IMR-90 (cell line): ENCODE measurements at regions not wholly inside any gene's neighbourhood (a gene's known extent, or its start where the extent isn't known, plus 50 kb on each side); places are given as distances from the start of the nearest gene placed in this dataset.

Source experiments
- ATAC-seq: fragments of 200-7000 bp; cut with Tn5 transposase; 2 replicates; pipeline ENCODE4 v1.9.1; 2020; ENCODE audit warnings: low read depth, mild to moderate bottlenecking, moderate library complexity
- BruUV-seq: library from RNA; stranded (reverse); fragments of 400-500 nt; replicated peaks from 2 replicates; lab custom pipeline; 2021; lab: Mats Ljungman, UMichigan
- CTCF ChIA-PET: fragments of 300-600 bp; formaldehyde crosslinking; extraction: SDS; loops from one replicate; lab custom pipeline; 2021; ENCODE audit warnings: antibody characterized with exemption; lab: Yijun Ruan, JAX
- POLR2A ChIA-PET: fragments of 300-600 bp; sonication (Branson Sonifier 250); formaldehyde crosslinking; loops from one replicate; lab custom pipeline; 2022; ENCODE audit warnings: antibody characterized with exemption; ENCODE audit not compliant: unreplicated experiment; lab: Charles Lee
- DNase-seq: peaks from one replicate; pipeline ENCODE4 v3.0.0; 2013
- H2AFZ ChIP-seq: replicated peaks from 2 replicates; pipeline ENCODE3; 2013; ENCODE audit warnings: low read length, mild to moderate bottlenecking; ENCODE audit not compliant: poor library complexity
- H2AK5ac ChIP-seq: 2 replicates; pipeline ENCODE4 v1.6.1; 2013; ENCODE audit warnings: low read depth, low read length, inconsistent platforms
- H2AK9ac ChIP-seq: replicated peaks from 2 replicates; pipeline ENCODE3; 2013; ENCODE audit warnings: mild to moderate bottlenecking, low read depth, low read length, moderate library complexity; ENCODE audit not compliant: poor library complexity
- H2BK120ac ChIP-seq: 2 replicates; pipeline ENCODE4 v1.6.1; 2013; ENCODE audit warnings: low read depth, low read length, inconsistent platforms
- H2BK15ac ChIP-seq: 3 replicates; pipeline ENCODE4 v1.6.1; 2013; ENCODE audit warnings: low read depth, low read length, inconsistent platforms
- H2BK20ac ChIP-seq: 2 replicates; pipeline ENCODE4 v1.6.1; 2013; ENCODE audit warnings: low read depth, mild to moderate bottlenecking, inconsistent platforms, low read length, moderate library complexity
- H2BK5ac ChIP-seq: 2 replicates; pipeline ENCODE4 v1.6.1; 2013; ENCODE audit warnings: mild to moderate bottlenecking, low read depth, low read length, inconsistent platforms; ENCODE audit not compliant: poor library complexity, severe bottlenecking
- H3K14ac ChIP-seq: replicated peaks from 2 replicates; pipeline ENCODE4 v1.6.1; 2013; ENCODE audit warnings: low read depth, low read length, inconsistent platforms
- H3K18ac ChIP-seq: 2 replicates; pipeline ENCODE4 v1.6.1; 2013; ENCODE audit warnings: low read depth, low read length, control low read depth
- H3K23ac ChIP-seq: 2 replicates; pipeline ENCODE4 v1.6.1; 2013; ENCODE audit warnings: low read depth, low read length, inconsistent platforms
- H3K27ac ChIP-seq: 2 replicates; pipeline ENCODE4 v1.5.1; 2013; ENCODE audit warnings: mild to moderate bottlenecking, control low read depth, low read length; ENCODE audit not compliant: insufficient read depth
- H3K27me3 ChIP-seq: 2 replicates; pipeline ENCODE4 v1.6.1; 2013; ENCODE audit warnings: low read length; ENCODE audit not compliant: control insufficient read depth, insufficient read depth
- H3K36me3 ChIP-seq: 2 replicates; pipeline ENCODE4 v1.6.1; 2013; ENCODE audit warnings: low read length, mixed read lengths; ENCODE audit not compliant: control insufficient read depth, insufficient read depth
- H3K4ac ChIP-seq: 2 replicates; pipeline ENCODE4 v1.6.1; 2013; ENCODE audit warnings: low read depth, low read length, inconsistent platforms
- H3K4me1 ChIP-seq: 2 replicates; pipeline ENCODE4 v1.6.1; 2013; ENCODE audit warnings: low read length, mixed read lengths; ENCODE audit not compliant: control insufficient read depth, insufficient read depth
- H3K4me2 ChIP-seq: 2 replicates; pipeline ENCODE4 v1.6.1; 2013; ENCODE audit warnings: low read depth, mild to moderate bottlenecking, control low read depth, low read length, moderate library complexity
- H3K4me3 ChIP-seq: 2 replicates; pipeline ENCODE4 v1.5.1; 2013; ENCODE audit warnings: low read depth, mild to moderate bottlenecking, control low read depth, low read length, moderate library complexity; ENCODE audit not compliant: insufficient read depth
- H3K56ac ChIP-seq: 2 replicates; pipeline ENCODE4 v1.6.1; 2013; ENCODE audit warnings: low read length, inconsistent platforms; ENCODE audit not compliant: insufficient read depth; ENCODE audit errors: extremely low read depth
- H3K79me1 ChIP-seq, 2 experiments: 2 replicates each; pipeline ENCODE4 v1.6.1; 2013; ENCODE audit warnings: low read length in 2 of 2, inconsistent platforms in 1 of 2, low read depth in 1 of 2
- H3K9ac ChIP-seq: 2 replicates; pipeline ENCODE4 v1.6.1; 2013; ENCODE audit warnings: low read depth, low read length, control low read depth
- H3K9me1 ChIP-seq: 2 replicates; pipeline ENCODE4 v1.6.1; 2013; ENCODE audit warnings: low read length, inconsistent platforms; ENCODE audit not compliant: insufficient read depth
- H3K9me3 ChIP-seq: 2 replicates; pipeline ENCODE4 v1.6.1; 2013; ENCODE audit warnings: low read length; ENCODE audit not compliant: control insufficient read depth, insufficient read depth
- H4K20me1 ChIP-seq: 2 replicates; pipeline ENCODE4 v1.6.1; 2013; ENCODE audit warnings: low read length, inconsistent platforms; ENCODE audit not compliant: insufficient read depth
- H4K5ac ChIP-seq: 2 replicates; pipeline ENCODE4 v1.6.1; 2013; ENCODE audit warnings: mild to moderate bottlenecking, low read depth, low read length, control low read depth
- H4K8ac ChIP-seq, 2 experiments: 2 replicates each; pipeline ENCODE4 v1.6.1; 2013; ENCODE audit warnings: low read depth in 2 of 2, low read length in 2 of 2, control low read depth in 1 of 2, inconsistent platforms in 1 of 2
- H4K91ac ChIP-seq: 2 replicates; pipeline ENCODE4 v1.6.1; 2013; ENCODE audit warnings: low read depth, low read length, inconsistent platforms; ENCODE audit not compliant: insufficient read depth
- CEBPB ChIP-seq: IDR thresholded peaks from 2 replicates; pipeline ENCODE4 v1.6.1; 2012; ENCODE audit warnings: low read depth, low read length, improper control_type of control experiment
- CHD1 ChIP-seq: IDR thresholded peaks from 2 replicates; pipeline ENCODE4 v1.6.1; 2012; ENCODE audit warnings: low read depth, low read length, improper control_type of control experiment
- MAFK ChIP-seq: IDR thresholded peaks from 2 replicates; pipeline ENCODE4 v1.6.1; 2012; ENCODE audit warnings: low read depth, low read length, improper control_type of control experiment
- MXI1 ChIP-seq: IDR thresholded peaks from 2 replicates; pipeline ENCODE4 v1.6.1; 2012; ENCODE audit warnings: low read depth, mild to moderate bottlenecking, low read length, moderate library complexity, borderline replicate concordance
- NFE2L2 ChIP-seq: fragments of 150-350 bp; IDR thresholded peaks from 2 replicates; pipeline ENCODE4 v1.6.1; 2016; ENCODE audit warnings: low read depth, mild to moderate bottlenecking, low read length
- RAD21 ChIP-seq: IDR thresholded peaks from 2 replicates; pipeline ENCODE4 v1.6.1; 2012; ENCODE audit warnings: low read length, improper control_type of control experiment
- RCOR1 ChIP-seq: IDR thresholded peaks from 2 replicates; pipeline ENCODE4 v1.6.1; 2012; ENCODE audit warnings: mild to moderate bottlenecking, low read length, improper control_type of control experiment; ENCODE audit not compliant: insufficient replicate concordance
- RFX5 ChIP-seq: IDR thresholded peaks from 2 replicates; pipeline ENCODE4 v1.8.0; 2012; ENCODE audit warnings: low read depth, mild to moderate bottlenecking, low read length, moderate library complexity
- WGBS, 2 experiments: methylation state at CpG; one replicate each; pipeline versions ENCODE4 v1.1.5 to v1.1.7; 2013; ENCODE audit warnings: missing lambda C conversion rate in 2 of 2; ENCODE audit not compliant: insufficient read length in 1 of 2; ENCODE audit errors: extremely low coverage in 2 of 2; 5-methylcytosine and 5-hydroxymethylcytosine counted together
- dilution Hi-C: fragments of 300-500 bp; cut with HindIII; formaldehyde crosslinking; loops from one replicate; pipeline ENCODE4 v1.14.3; 2018; ENCODE audit warnings: low sequenced_read_pairs; ENCODE audit not compliant: unreplicated experiment
- in situ Hi-C: fragments of 300-500 bp; cut with MboI; formaldehyde crosslinking; loops from 3 replicates; pipeline ENCODE4 v1.14.3; 2019; ENCODE audit warnings: low sequenced_read_pairs, inconsistent platforms, mixed read lengths
- intact Hi-C: fragments of 100-400 bp; cut with micrococcal nuclease; formaldehyde crosslinking; loops from 2 replicates; pipeline ENCODE4 v1.10.0; 2022
- TF ChIP-seq, protein P1 (sequence below): conservative IDR thresholded peaks from 2 replicates; pipeline ENCODE4 v1.5.1; 2012; ENCODE audit warnings: mild to moderate bottlenecking, low read depth, low read length, improper control_type of control experiment

DNA sequence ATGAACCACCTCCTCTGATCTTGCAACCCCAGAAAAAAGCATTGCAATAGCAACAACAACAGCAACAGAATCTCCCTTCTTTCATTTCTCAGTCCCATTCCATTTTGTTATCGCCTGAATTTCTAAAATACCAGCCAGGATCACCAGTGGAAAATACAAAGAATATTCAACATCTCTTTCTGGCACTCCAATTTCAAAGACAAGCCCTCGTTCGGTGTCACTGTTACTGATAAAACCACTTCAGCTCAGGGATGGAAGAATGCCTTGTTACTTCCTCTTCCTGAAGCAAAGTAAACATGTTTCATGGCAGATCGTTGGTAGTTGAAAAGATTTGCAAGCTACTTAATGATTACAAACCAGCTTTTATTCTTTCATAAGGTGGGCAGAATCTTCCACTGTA is 94.0 kb upstream of the SPTLC3 start:
- Histone ChIP-seq H2AFZ (no peak overlapping the region), H3K79me1 (no peaks in the 10 kb centered on the region), H3K4ac (no peak overlapping the region), H3K56ac (no peak overlapping the region), H4K5ac (no peak overlapping the region), H4K91ac (no peak overlapping the region), H3K9me1 (no peaks in the 10 kb centered on the region), H3K23ac (no peak overlapping the region), H2AK9ac (no peak overlapping the region), H2AK5ac (no peak overlapping the region), H2BK20ac (no peak overlapping the region), H2BK15ac (no peak overlapping the region), H3K27me3 (peaks cover 4% of the 10 kb centered on the region; the same call in 1 of the 2 replicates), H3K14ac (no peak overlapping the region), H3K4me1 (no peaks in the 10 kb centered on the region), H3K9ac (no peak overlapping the region), H3K27ac (no peak overlapping the region), H4K20me1 (no peaks in the 10 kb centered on the region), H3K4me3 (no peak overlapping the region), H3K18ac (no peak overlapping the region), H3K36me3 (no peaks in the 10 kb centered on the region), H3K9me3 (no peaks in the 10 kb centered on the region), H2BK120ac (no peak overlapping the region), H3K4me2 (no peak overlapping the region), H4K8ac (no peak overlapping the region), H2BK5ac (no peak overlapping the region)
- ChIA-PET POLR2A (no interaction called here), CTCF (no interaction called here)
- intact Hi-C loops = no loop called here
- no TSS peak for BruUV-seq
- DNase-seq (no peak), ATAC-seq (no peak)
- TF ChIP-seq CEBPB (no peak), RAD21 (no peak), MAFK (no peak), CHD1 (no peak), RCOR1 (no peak), NFE2L2 (no peak), MXI1 (no peak), RFX5 (no peak)
- TF ChIP-seq, protein P1, sequence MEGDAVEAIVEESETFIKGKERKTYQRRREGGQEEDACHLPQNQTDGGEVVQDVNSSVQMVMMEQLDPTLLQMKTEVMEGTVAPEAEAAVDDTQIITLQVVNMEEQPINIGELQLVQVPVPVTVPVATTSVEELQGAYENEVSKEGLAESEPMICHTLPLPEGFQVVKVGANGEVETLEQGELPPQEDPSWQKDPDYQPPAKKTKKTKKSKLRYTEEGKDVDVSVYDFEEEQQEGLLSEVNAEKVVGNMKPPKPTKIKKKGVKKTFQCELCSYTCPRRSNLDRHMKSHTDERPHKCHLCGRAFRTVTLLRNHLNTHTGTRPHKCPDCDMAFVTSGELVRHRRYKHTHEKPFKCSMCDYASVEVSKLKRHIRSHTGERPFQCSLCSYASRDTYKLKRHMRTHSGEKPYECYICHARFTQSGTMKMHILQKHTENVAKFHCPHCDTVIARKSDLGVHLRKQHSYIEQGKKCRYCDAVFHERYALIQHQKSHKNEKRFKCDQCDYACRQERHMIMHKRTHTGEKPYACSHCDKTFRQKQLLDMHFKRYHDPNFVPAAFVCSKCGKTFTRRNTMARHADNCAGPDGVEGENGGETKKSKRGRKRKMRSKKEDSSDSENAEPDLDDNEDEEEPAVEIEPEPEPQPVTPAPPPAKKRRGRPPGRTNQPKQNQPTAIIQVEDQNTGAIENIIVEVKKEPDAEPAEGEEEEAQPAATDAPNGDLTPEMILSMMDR = no peak
- 25% methylated on average over 1 of the region's 4 CpGs; no CpG with 5 or more reads in 1 of the 2 experiments for WGBS, 2 experiments
- in situ Hi-C loops = no loop called here
- dilution Hi-C loops = no loop called here
